Upper lobe of right lung (tissue), 1 donor: ENCODE measurements at regions not wholly inside any gene's neighbourhood (a gene's known extent, or its start where the extent isn't known, plus 50 kb on each side); places are given as distances from the start of the nearest gene placed in this dataset.

ENCODE experiments used
- ATAC-seq: fragments of 200-7000 bp; cut with Tn5 transposase; one replicate; pipeline ENCODE4 v1.9.1; 2020; ENCODE audit warnings: mild to moderate bottlenecking, moderate library complexity
- DNase-seq: peaks from one replicate; pipeline ENCODE4 v3.0.0-alpha.2; 2020
- H3K27ac ChIP-seq: fragments of 200-600 bp; one replicate; pipeline ENCODE4 v1.8.0; 2022
- H3K27me3 ChIP-seq: fragments of 200-600 bp; one replicate; pipeline ENCODE4 v1.8.0; 2022; ENCODE audit warnings: mild to moderate bottlenecking
- H3K36me3 ChIP-seq: fragments of 200-600 bp; one replicate; pipeline ENCODE4 v1.8.0; 2022
- H3K4me1 ChIP-seq: fragments of 200-600 bp; one replicate; pipeline ENCODE4 v1.8.0; 2022
- H3K4me3 ChIP-seq: fragments of 200-600 bp; one replicate; pipeline ENCODE4 v1.8.0; 2022; ENCODE audit warnings: mild to moderate bottlenecking
- H3K9me3 ChIP-seq: fragments of 200-600 bp; one replicate; pipeline ENCODE4 v1.8.0; 2022
- CTCF ChIP-seq: fragments of 200-600 bp; IDR thresholded peaks from one replicate; pipeline ENCODE4 v1.8.0; 2022; ENCODE audit warnings: antibody characterized with exemption
- intact Hi-C: fragments of 100-400 bp; cut with DNase I; formaldehyde crosslinking; loops from one replicate; pipeline ENCODE4 v1.11.0; 2022
- donor health status: DM: no; HTN: yes; CAD: no; lungs with severe emphysema.

- no peak for TF ChIP-seq CTCF
- ATAC-seq (no peak), DNase-seq (no peak)
- H3K27ac ChIP-seq = no peak overlapping the region
- intact Hi-C loops = no loop called here
- no peaks in the 10 kb centered on the region for H3K4me1 ChIP-seq
- no peaks in the 10 kb centered on the region for H3K36me3 ChIP-seq
- no peak overlapping the region for H3K4me3 ChIP-seq
- no peaks in the 10 kb centered on the region for H3K9me3 ChIP-seq
- no peaks in the 10 kb centered on the region for H3K27me3 ChIP-seq
Observed at GRCh38 chr2:78541088-78541450, 484.4 kb upstream of the REG3G start.

- no peak for DNase-seq
- H3K36me3 ChIP-seq = no peaks in the 10 kb centered on the region
- H3K9me3 ChIP-seq = no peaks in the 10 kb centered on the region
- ATAC-seq = peak; percentile 21
- no peak for TF ChIP-seq CTCF
- no peaks in the 10 kb centered on the region for H3K27me3 ChIP-seq
- H3K27ac ChIP-seq = no peak overlapping the region
- H3K4me1 ChIP-seq = no peaks in the 10 kb centered on the region
- H3K4me3 ChIP-seq = no peak overlapping the region
- intact Hi-C loops = no loop called here
Observed at GRCh38 chr2:78541451-78542267, 483.8 kb upstream of the REG3G start.

- no peaks in the 10 kb centered on the region for H3K36me3 ChIP-seq
- no peak for TF ChIP-seq CTCF
- no peak overlapping the region for H3K27ac ChIP-seq
- no peaks in the 10 kb centered on the region for H3K9me3 ChIP-seq
- H3K4me3 ChIP-seq = no peak overlapping the region
- H3K27me3 ChIP-seq = no peaks in the 10 kb centered on the region
- intact Hi-C loops = no loop called here
- DNase-seq = no peak
- ATAC-seq = no peak
- no peaks in the 10 kb centered on the region for H3K4me1 ChIP-seq
Observed at GRCh38 chr2:78546843-78547242, 478.7 kb upstream of the REG3G start.

- H3K4me1 ChIP-seq = no peaks in the 10 kb centered on the region
- H3K4me3 ChIP-seq = no peak overlapping the region
- H3K27me3 ChIP-seq = no peaks in the 10 kb centered on the region
- H3K9me3 ChIP-seq = no peaks in the 10 kb centered on the region
- ATAC-seq (no peak), DNase-seq (no peak)
- H3K27ac ChIP-seq = no peak overlapping the region
- TF ChIP-seq CTCF = no peak
- no peaks in the 10 kb centered on the region for H3K36me3 ChIP-seq
- intact Hi-C loops = no loop called here
Observed at GRCh38 chr2:78549766-78550165, 475.7 kb upstream of the REG3G start.

GRCh38 chr2:78553866-78554647 is 471.4 kb upstream of the REG3G start:
- intact Hi-C loops = no loop called here
- no peak for TF ChIP-seq CTCF
- Histone ChIP-seq H3K4me1 (no peaks in the 10 kb centered on the region), H3K27me3 (no peaks in the 10 kb centered on the region), H3K27ac (no peak overlapping the region), H3K9me3 (no peaks in the 10 kb centered on the region), H3K36me3 (no peaks in the 10 kb centered on the region), H3K4me3 (no peak overlapping the region)
- DNase-seq = no peak
- no peak for ATAC-seq
